Activated gamma-delta T cell treated with anti-CD3 and anti-CD28 coated beads, Interleukin-2, amount 50 U/mL, for 16 hours (primary cell): ENCODE measurements at regions not wholly inside any gene's neighbourhood (a gene's known extent, or its start where the extent isn't known, plus 50 kb on each side); places are given as distances from the start of the nearest gene placed in this dataset.
"Not testable (repeated sequence)": the region's sequence is repeated elsewhere in the genome, so short reads cannot be mapped to it uniquely, and the experiment has no call there.

Source experiments
- DNase-seq: peaks from one replicate; pipeline ENCODE4 v3.0.0-alpha.2; 2020; ENCODE audit warnings: low read depth

- DNase-seq: no peak
Measured at GRCh38 chr6:168938546-168938945, 315.1 kb downstream of the THBS2 start.

DNA sequence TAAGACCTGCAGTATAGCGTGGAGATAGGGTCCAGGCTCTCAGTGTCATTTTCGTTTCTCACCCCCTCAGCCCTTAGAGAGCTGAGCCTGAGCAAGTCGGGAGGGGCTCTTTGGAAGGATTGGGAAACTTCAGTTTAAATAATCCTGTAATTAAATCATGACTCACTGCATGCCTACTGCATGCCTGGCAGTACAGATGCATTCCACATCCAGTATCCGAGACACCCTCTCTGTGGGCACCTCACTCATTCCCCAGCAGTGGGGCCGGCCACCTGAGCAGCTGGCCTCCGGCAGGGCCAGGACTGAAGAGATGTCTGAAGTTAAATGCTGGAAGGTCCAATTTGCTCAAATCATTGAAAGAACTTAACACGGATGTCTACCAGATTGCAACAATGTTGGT lies 316.6 kb downstream of the THBS2 start:
- DNase-seq: no peak

DNA sequence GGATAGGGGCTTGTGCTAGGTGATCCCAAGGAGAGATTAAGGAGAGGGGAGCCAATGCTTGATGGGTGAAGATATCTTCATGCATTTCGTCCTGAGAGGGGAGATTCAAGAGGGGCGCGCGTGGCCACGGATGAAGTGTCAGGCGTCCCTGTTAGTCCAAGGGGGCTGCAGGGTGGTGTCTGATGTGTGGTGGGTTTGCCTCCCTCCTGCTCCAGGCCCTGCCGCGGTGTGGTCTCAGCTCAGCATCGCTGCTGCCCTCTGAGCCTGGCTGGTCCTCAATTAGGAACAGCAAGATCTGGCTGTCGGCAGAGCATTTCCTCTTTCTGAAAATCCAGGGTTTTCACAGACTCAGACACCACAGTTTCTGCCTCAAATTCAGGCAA lies 318.0 kb downstream of the THBS2 start:
- no peak for DNase-seq

- DNase-seq: no peak
Measured at GRCh38 chr6:168934660-168935627, 318.7 kb downstream of the THBS2 start.

DNA sequence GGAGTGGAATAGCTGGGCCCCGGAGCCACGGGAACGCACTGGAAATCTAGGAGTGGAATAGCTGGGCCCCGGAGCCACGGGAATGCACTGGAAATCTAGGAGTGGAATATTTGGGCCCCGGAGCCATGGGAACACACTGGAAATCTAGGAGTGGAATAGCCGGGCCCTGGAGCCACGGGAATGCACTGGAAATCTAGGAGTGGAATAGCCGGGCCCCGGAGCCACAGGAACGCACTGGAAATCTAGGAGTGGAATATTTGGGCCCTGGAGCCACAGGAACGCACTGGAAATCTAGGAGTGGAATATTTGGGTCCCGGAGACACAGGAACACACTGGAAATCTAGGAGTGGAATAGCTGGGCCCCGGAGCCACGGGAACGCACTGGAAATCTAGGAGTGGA lies 321.5 kb downstream of the THBS2 start:
- not testable (repeated sequence) for DNase-seq

DNA sequence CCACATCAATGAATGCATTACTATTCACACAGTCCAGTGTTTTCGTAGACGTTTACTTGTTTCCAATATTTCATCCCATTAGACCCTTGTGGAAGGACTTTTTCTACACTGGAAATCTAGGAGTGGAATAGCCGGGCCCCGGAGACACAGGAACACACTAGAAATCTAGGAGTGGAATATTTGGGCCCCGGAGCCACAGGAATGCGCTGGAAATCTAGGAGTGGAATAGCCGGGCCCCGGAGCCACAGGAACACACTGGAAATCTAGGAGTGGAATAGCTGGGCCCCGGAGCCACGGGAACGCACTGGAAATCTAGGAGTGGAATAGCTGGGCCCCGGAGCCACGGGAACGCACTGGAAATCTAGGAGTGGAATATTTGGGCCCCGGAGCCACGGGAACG lies 322.6 kb downstream of the THBS2 start:
- not testable (repeated sequence) for DNase-seq

- DNase-seq: no peak
Measured at GRCh38 chr6:168929871-168930450, 323.7 kb downstream of the THBS2 start.

DNA sequence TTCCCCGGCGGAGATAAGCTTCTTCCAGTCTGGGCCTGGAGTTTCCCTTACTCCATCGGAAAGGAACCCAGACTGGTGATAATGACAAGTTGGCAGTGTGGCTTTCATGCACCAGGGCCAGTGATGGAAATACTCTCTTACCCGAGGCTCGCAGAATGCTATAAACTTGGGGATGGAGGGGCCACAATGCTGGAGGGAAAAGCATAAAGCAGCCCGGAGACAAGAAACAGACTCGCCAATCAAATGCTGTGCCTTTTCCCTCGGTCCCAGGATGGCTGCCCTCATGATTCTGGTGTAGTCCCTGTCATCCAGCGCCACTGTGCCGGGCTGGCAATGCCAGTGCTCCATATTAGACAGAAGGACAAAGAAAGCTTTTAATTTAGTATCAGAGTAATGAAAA lies 325.6 kb downstream of the THBS2 start:
- DNase-seq: no peak

GRCh38 chr6:168927026-168927425 lies 326.6 kb downstream of the THBS2 start:
- no peak for DNase-seq

GRCh38 chr6:168926306-168926705 lies 327.3 kb downstream of the THBS2 start:
- DNase-seq: no peak

- no peak for DNase-seq
Measured at GRCh38 chr6:168925671-168926070, 328.0 kb downstream of the THBS2 start.

DNA sequence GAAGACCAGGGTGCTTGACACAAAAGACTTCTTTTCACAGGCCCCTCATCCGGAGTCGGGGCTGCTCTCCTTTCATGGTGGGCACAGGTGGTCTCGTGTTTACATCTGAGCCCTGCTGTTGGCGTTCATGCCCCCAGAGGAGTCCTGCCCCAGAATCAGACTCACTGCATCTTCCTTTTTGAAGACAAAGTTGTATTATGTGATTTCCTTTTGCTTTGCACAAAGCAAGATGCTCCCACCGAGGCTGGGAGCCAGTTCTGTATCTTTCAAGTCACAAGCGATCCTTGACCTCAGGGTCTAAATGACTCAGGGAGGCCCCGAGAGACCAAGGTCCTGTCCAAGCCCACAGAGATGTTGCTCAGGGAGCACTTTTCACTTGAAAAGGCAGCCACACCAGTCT lies 330.5 kb downstream of the THBS2 start:
- no peak for DNase-seq

DNA sequence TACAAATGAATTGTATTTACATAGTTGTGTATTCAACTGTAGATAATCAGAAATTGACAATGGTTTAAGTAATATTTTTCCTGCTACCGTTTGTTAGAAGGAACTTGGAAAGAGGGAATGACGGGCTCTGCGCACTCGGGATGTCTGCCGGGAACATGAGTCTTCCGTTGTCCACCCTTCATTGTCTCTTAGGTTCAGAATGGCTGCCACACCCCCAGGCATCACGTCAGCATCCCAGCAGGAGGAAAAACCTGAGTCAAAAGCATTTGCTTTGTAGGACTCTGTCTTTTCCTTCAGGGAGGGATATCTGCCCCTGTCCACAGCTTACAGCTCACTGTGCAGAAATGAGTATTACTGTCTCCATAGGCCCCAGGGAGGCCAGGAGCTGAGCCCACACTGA lies 331.2 kb downstream of the THBS2 start:
- no peak for DNase-seq

DNA sequence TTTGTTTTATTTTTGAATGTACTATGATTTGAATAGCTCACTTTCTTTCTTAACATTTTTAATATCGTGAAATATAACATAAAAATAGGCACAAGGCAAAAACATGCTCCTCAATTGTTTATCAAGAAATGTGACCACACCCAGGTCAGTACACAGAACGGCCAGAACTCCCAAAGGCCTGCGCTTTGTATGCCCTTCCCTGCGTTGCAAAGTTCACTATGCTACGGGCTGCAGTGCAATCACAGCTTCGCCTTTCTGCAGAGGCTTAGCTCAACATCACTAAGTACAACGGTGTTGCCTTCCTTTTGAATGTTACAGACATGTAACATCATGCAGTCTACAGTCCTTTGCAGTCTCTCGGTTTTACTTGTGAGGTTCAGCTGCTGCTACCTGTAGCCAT lies 333.4 kb downstream of the THBS2 start:
- DNase-seq: no peak

DNA sequence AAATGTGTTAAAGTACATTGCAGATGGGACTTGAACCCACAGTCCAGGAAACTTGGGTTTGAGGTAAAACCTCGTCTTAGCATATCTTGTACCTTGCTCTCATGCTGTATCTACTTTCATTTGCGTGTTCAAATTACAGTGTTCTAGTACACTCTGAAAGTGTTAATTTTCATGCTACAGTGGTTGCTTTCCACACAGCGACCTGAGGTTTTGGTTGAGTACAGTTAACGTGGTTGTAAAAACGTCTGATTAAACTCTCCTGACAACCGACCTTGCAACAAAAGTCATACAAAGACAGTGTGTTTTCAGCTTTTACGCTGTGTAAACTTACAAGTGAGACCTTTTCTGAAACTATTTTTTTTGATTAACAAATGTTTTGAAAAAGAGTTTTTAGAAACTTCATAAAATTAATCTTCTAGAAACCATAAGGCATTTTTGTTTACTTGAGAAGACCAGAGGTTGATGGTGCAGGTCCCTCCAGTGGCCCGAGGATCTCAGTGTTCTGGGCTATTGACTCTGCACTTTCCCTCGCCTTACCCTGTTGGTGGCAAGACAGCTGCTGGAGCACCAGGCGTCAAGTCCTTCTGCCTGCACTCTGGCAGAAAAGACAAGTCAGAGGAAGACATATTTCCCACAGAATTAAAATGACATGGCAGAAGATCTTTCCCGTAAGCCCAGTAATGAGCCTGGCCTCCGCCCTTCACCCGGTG lies 334.0 kb downstream of the THBS2 start:
- no peak for DNase-seq

- no peak for DNase-seq
Measured at GRCh38 chr6:168916576-168917211, 337.0 kb downstream of the THBS2 start.

GRCh38 chr6:168915855-168916254 lies 337.8 kb downstream of the THBS2 start:
- DNase-seq: no peak

DNA sequence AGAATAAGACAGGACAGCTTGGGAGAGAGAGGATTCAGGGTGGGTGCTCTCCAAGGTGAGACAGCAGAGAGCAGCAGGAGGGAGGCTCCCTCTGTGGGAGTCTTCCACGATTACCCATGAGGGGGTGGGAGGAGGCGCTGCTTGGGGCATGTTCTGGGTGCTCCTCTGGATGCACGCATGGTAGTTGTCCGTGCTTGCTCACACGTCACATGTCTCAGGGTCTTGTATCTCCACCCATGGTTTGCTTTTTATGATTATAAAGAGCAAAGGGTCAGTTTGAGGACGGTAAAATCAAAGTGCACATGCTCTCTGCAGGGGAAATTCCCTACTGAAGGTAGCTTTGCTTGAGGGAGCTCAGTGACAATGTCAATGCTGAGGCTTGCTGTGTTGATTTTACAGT lies 338.4 kb downstream of the THBS2 start:
- DNase-seq: no peak

DNA sequence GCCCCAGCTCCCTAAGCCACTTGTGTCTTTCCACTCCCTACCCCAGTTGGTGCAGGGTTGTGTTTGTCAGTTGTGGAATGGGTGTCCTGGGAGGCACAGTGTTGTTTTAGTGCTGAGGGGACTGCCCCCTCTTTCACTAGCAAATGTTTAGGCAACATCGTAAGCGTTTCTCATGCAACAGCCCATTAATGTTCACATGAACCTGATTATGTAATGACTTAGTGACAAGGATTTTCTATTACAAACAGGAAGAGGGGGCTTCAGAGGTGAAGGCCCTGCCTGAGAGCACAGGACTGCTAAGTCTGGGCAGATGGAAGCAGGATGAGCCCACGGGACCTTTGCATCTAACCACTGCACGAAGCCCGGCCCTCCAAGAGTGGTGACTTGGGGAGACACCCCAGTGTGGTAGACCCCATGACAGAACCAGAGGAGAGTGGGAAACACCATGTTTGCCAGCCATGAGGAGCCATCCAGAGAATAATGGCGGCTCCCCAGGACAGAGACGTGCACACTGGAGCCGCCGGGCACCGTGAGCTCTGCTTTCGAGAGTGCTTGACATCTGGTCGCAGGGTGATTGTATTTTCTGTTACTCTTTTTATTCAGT lies 339.7 kb downstream of the THBS2 start:
- DNase-seq: no peak

DNA sequence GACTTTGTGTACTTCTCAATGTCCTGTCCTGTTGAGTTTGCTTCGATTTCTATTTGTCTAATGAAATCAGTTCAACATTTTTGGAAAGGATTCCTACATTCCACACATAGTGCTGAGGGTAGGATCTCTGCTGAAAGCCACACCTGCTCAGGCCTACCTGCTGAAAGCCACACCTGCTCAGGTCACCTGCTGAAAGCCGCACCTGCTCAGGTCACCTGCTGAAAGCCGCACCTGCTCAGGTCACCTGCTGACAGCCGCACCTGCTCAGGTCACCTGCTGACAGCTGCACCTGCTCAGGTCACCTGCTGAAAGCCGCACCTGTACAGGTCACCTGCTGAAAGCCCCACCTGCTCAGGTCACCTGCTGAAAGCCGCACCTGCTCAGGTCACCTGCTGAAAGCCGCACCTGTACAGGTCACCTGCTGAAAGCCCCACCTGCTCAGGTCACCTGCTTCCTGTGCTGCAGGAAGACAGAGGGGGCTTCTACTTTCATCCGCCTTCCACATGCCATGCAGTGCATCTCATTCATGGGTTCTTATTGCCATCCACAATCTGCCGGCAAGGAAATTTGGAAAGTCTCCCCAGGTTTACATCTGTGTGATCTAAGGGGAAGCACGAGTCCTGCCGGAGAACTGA lies 340.3 kb downstream of the THBS2 start:
- DNase-seq: not testable (repeated sequence)

GRCh38 chr6:168909288-168909687 lies 344.4 kb downstream of the THBS2 start:
- no peak for DNase-seq

DNA sequence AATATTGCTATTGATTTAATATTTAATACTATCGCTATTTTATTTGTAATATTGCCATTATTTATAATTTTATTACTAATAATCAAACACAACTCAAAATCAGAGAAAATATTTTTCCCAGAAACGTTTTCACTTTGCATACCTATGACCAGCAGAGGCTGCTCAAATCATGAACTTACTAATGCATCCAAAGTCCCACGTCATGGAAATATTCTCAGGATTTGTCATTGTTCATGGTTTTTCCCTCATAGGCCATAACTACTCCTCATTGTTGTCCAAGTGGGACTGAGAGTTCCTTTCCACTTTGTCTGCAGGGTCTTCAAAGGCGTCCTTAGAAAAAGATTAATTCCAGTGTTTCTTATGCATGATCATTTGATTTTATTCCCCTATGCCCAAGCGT lies 344.8 kb downstream of the THBS2 start:
- no peak for DNase-seq
